ENCODE measurements at regions not wholly inside any gene's neighbourhood (a gene's known extent, or its start where the extent isn't known, plus 50 kb on each side); places are given as distances from the start of the nearest gene placed in this dataset.

DNA sequence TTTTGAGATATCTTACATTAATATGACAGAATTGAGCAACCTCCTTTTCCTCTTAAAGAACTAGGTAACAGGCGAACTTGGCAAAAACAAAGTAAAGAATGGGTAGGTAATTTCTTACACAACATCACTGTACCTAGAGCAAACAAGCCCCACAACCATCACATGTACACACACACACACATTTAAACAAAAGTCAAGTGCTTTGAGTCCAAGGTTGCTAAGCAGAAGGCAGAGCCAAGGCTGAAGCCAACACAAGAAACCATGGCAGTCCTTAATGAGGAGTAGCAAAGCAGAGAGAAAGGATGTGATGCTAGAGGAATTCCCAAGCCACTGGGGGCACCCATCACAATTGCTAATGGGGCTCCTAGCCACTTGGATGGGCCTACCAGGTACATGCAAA, 164.1 kb downstream of the PAX3 start:
- H3K4me1 ChIP-seq (ENCODE audit: insufficient read depth, low read length): no peaks in the 10 kb centered on the region
- H3K4me3 ChIP-seq (ENCODE audit: low read length): no peak overlapping the region
- ChIA-PET POLR2A (ENCODE audit: unreplicated experiment) (no interaction called here), CTCF (no interaction called here)
- TF ChIP-seq CTCF (conservative IDR thresholded peaks at IDR 0.05; ENCODE audit: low read depth, low read length) (no peak), EZH2phosphoT487 (IDR thresholded peaks at IDR 0.05; ENCODE audit: borderline replicate concordance, low read length) (no peak), EZH2 (IDR thresholded peaks at IDR 0.05; ENCODE audit: low read length, unreplicated experiment) (no peak)
- no peak for ATAC-seq
- no peaks in the 10 kb centered on the region for H3F3A ChIP-seq (ENCODE audit: low read length, unreplicated experiment)
- no peaks in the 10 kb centered on the region for H3K79me2 ChIP-seq (ENCODE audit: low read length)
- intact Hi-C loops (cut with micrococcal nuclease): no loop called here
- H3K4me2 ChIP-seq (ENCODE audit: low read length): no peak overlapping the region
- no TSS peak for BruUV-seq (replicated peaks)
- no peaks in the 10 kb centered on the region for H3K36me3 ChIP-seq (ENCODE audit: low read depth, low read length)
- H3K9ac ChIP-seq (ENCODE audit: low read length): no peak overlapping the region
- H3K9me3 ChIP-seq (ENCODE audit: low read length): no peaks in the 10 kb centered on the region
- no peaks in the 10 kb centered on the region for H4K20me1 ChIP-seq (ENCODE audit: low read length)
- H3K27ac ChIP-seq (ENCODE audit: low read length): no peak overlapping the region
- H3K9me2 ChIP-seq (replicated peaks; ENCODE audit: low read length): no peaks in the 10 kb centered on the region
- no peak for DNase-seq
- peaks cover 28% of the 10 kb centered on the region for H3K27me3 ChIP-seq (ENCODE audit: low read length)
- H2AFZ ChIP-seq (ENCODE audit: low read length): no peak overlapping the region

- Histone ChIP-seq H3K9me3 (ENCODE audit: low read length) (no peaks in the 10 kb centered on the region), H3K27me3 (ENCODE audit: low read length) (peaks cover 32% of the 10 kb centered on the region), H3K4me2 (ENCODE audit: low read length) (no peak overlapping the region), H3K27ac (ENCODE audit: low read length) (no peak overlapping the region), H3K79me2 (ENCODE audit: low read length) (no peaks in the 10 kb centered on the region), H3K4me1 (ENCODE audit: insufficient read depth, low read length) (no peaks in the 10 kb centered on the region), H3F3A (ENCODE audit: low read length, unreplicated experiment) (no peaks in the 10 kb centered on the region), H3K9me2 (replicated peaks; ENCODE audit: low read length) (no peaks in the 10 kb centered on the region), H4K20me1 (ENCODE audit: low read length) (no peaks in the 10 kb centered on the region), H2AFZ (ENCODE audit: low read length) (no peak overlapping the region), H3K4me3 (ENCODE audit: low read length) (no peak overlapping the region), H3K9ac (ENCODE audit: low read length) (no peak overlapping the region), H3K36me3 (ENCODE audit: low read depth, low read length) (no peaks in the 10 kb centered on the region)
- POLR2A ChIA-PET (ENCODE audit: unreplicated experiment): no interaction called here
- no TSS peak for BruUV-seq (replicated peaks)
- DNase-seq (no peak), ATAC-seq (no peak)
- TF ChIP-seq EZH2phosphoT487 (IDR thresholded peaks at IDR 0.05; ENCODE audit: borderline replicate concordance, low read length) (no peak), EZH2 (IDR thresholded peaks at IDR 0.05; ENCODE audit: low read length, unreplicated experiment) (no peak), CTCF (conservative IDR thresholded peaks at IDR 0.05; ENCODE audit: low read depth, low read length) (no peak)
- CTCF ChIA-PET: no interaction called here
- intact Hi-C loops (cut with micrococcal nuclease): no loop called here
Observed at GRCh38 chr2:222133897-222134296, 164.9 kb downstream of the PAX3 start.

GRCh38 chr2:222130855-222131254, 167.9 kb downstream of the PAX3 start:
- H3K79me2 ChIP-seq (ENCODE audit: low read length): no peaks in the 10 kb centered on the region
- H3K9me2 ChIP-seq (replicated peaks; ENCODE audit: low read length): no peaks in the 10 kb centered on the region
- CTCF ChIA-PET: no interaction called here
- H3K4me3 ChIP-seq (ENCODE audit: low read length): no peak overlapping the region
- H4K20me1 ChIP-seq (ENCODE audit: low read length): no peaks in the 10 kb centered on the region
- no TSS peak for BruUV-seq (replicated peaks)
- no peak overlapping the region for H3K27ac ChIP-seq (ENCODE audit: low read length)
- H3K9ac ChIP-seq (ENCODE audit: low read length): no peak overlapping the region
- TF ChIP-seq EZH2phosphoT487 (IDR thresholded peaks at IDR 0.05; ENCODE audit: borderline replicate concordance, low read length) (no peak), CTCF (conservative IDR thresholded peaks at IDR 0.05; ENCODE audit: low read depth, low read length) (no peak), EZH2 (IDR thresholded peaks at IDR 0.05; ENCODE audit: low read length, unreplicated experiment) (no peak)
- H2AFZ ChIP-seq (ENCODE audit: low read length): no peak overlapping the region
- peaks cover 40% of the 10 kb centered on the region for H3K27me3 ChIP-seq (ENCODE audit: low read length)
- no peaks in the 10 kb centered on the region for H3F3A ChIP-seq (ENCODE audit: low read length, unreplicated experiment)
- DNase-seq (no peak), ATAC-seq (no peak)
- H3K4me1 ChIP-seq (ENCODE audit: insufficient read depth, low read length): no peaks in the 10 kb centered on the region
- H3K4me2 ChIP-seq (ENCODE audit: low read length): no peak overlapping the region
- H3K9me3 ChIP-seq (ENCODE audit: low read length): no peaks in the 10 kb centered on the region
- intact Hi-C loops (cut with micrococcal nuclease): no loop called here
- POLR2A ChIA-PET (ENCODE audit: unreplicated experiment): no interaction called here
- no peaks in the 10 kb centered on the region for H3K36me3 ChIP-seq (ENCODE audit: low read depth, low read length)
